SK-N-MC (cell line): ENCODE measurements at regions not wholly inside any gene's neighbourhood (a gene's known extent, or its start where the extent isn't known, plus 50 kb on each side); places are given as distances from the start of the nearest gene placed in this dataset.

Source experiments
- EZH2 ChIP-seq: fragments of 200-600 bp; sonication (generic); IDR thresholded peaks from one replicate; pipeline ENCODE4 v1.6.1; 2017; ENCODE audit warnings: antibody characterized with exemption
- FOXP2 ChIP-seq: optimal IDR thresholded peaks from 2 replicates; pipeline ENCODE3; 2011; ENCODE audit warnings: mild to moderate bottlenecking, moderate library complexity; ENCODE audit not compliant: insufficient read depth; ENCODE audit errors: extremely low read length, control extremely low read depth
- POLR2AphosphoS5 ChIP-seq: IDR thresholded peaks from 2 replicates; pipeline ENCODE4 v1.6.1; 2012; ENCODE audit warnings: mild to moderate bottlenecking, low read depth, low read length, borderline replicate concordance

GRCh38 chr1:195946500-195946899 lies 661.7 kb downstream of the KCNT2 start:
- TF ChIP-seq EZH2, result no peak
- TF ChIP-seq POLR2AphosphoS5, result no peak
- no peak for TF ChIP-seq FOXP2
